Ovary (tissue), 7 donors: ENCODE measurements at regions not wholly inside any gene's neighbourhood (a gene's known extent, or its start where the extent isn't known, plus 50 kb on each side); places are given as distances from the start of the nearest gene placed in this dataset.

Experiments
- DNase-seq, 5 donors: peaks; one replicate each; pipeline ENCODE4 v3.0.0-alpha.2; 2019 to 2020
- H3K27ac ChIP-seq, 2 donors: fragments of 200-600 bp; one replicate each; pipeline versions ENCODE4 v1.5.1 to v1.8.0; 2019 to 2022
- H3K27me3 ChIP-seq: fragments of 200-600 bp; one replicate; pipeline ENCODE4 v1.8.0; 2022
- H3K36me3 ChIP-seq: fragments of 200-600 bp; sonication (generic); one replicate; pipeline ENCODE4 v1.5.1; 2019
- H3K4me1 ChIP-seq: one replicate; pipeline ENCODE4 v1.8.1; 2013; ENCODE audit warnings: mild to moderate bottlenecking, moderate library complexity; ENCODE audit not compliant: insufficient read depth
- H3K4me3 ChIP-seq: fragments of 200-600 bp; sonication (generic); one replicate; pipeline ENCODE4 v1.5.1; 2017
- H3K9me3 ChIP-seq, 2 donors: fragments of 200-600 bp in 1 of 2; sonication (generic) in 1 of 2; one replicate each; pipeline versions ENCODE4 v1.5.1 to v1.8.1; 2013 to 2019; ENCODE audit warnings: mild to moderate bottlenecking in 1 of 2, moderate library complexity in 1 of 2
- EP300 ChIP-seq: sonication (generic); formaldehyde crosslinking; IDR thresholded peaks from one replicate; pipeline ENCODE4 v1.6.1; 2017; ENCODE audit warnings: antibody characterized with exemption
- POLR2A ChIP-seq: fragments of 450-650 bp; IDR thresholded peaks from one replicate; pipeline ENCODE4 v1.6.1; 2017; ENCODE audit warnings: antibody characterized with exemption, mild to moderate bottlenecking, moderate library complexity
- WGBS, 3 donors: extraction: QIAGEN DNeasy Blood & Tissue Kit in 1 of 3; methylation state at CpG; one replicate each; pipeline versions ENCODE4 v1.1.5 to v1.1.7; 2013 to 2017; 5-methylcytosine and 5-hydroxymethylcytosine counted together
- intact Hi-C, 4 donors: fragments of 100-400 bp; cut with DNase I; formaldehyde crosslinking; loops; one replicate each; pipeline versions ENCODE4 v1.11.0 to v1.15.1; 2022 to 2023
- TF ChIP-seq, protein P1 (sequence below), 3 donors: fragments of 450-650 bp in 2 of 3; fragments of 200-600 bp in 1 of 3; IDR thresholded peaks; one replicate each; pipeline versions ENCODE4 v1.5.1 to v1.8.0; 2016 to 2022; ENCODE audit warnings: antibody characterized with exemption in 3 of 3, mild to moderate bottlenecking in 1 of 3
- donor health status: DM: no; HTN: no; CAD: no; lungs with moderate emphysema.
- donor health status: DM: no; HTN: no; CAD: no.
- donor health status: Bipolar disorder and iron deficiency.
- donor health status: DM: no; HTN: no; CAD: no.
- donor health status: DM: yes; HTN: yes; CAD: no.

DNA sequence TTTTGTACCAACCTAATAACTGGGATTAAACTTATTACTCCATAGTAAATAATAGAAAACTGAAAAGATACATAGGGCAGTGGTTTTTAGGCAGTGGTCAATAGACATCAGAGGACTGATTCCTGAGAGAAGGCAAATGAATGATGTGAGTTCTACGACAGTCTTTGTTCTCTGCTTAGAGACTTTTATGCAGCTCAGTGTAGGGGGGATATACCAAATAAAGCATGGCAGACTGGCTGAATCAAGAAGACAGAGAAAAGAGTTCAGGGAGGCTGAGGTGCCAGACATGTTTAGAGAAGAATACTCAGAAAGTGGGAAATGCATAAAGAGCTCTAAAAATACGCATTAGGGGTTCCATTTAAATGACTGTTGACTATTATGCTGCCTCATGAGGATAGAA, 320.8 kb upstream of the FAR2 start:
- H3K27ac ChIP-seq = no peak overlapping the region
- TF ChIP-seq POLR2A = no peak
- TF ChIP-seq, protein P1, sequence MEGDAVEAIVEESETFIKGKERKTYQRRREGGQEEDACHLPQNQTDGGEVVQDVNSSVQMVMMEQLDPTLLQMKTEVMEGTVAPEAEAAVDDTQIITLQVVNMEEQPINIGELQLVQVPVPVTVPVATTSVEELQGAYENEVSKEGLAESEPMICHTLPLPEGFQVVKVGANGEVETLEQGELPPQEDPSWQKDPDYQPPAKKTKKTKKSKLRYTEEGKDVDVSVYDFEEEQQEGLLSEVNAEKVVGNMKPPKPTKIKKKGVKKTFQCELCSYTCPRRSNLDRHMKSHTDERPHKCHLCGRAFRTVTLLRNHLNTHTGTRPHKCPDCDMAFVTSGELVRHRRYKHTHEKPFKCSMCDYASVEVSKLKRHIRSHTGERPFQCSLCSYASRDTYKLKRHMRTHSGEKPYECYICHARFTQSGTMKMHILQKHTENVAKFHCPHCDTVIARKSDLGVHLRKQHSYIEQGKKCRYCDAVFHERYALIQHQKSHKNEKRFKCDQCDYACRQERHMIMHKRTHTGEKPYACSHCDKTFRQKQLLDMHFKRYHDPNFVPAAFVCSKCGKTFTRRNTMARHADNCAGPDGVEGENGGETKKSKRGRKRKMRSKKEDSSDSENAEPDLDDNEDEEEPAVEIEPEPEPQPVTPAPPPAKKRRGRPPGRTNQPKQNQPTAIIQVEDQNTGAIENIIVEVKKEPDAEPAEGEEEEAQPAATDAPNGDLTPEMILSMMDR (IDR thresholded peaks at IDR 0.05) = no peak
- no peak for TF ChIP-seq EP300
- no peak overlapping the region for H3K4me3 ChIP-seq
- no peaks in the 10 kb centered on the region for H3K27me3 ChIP-seq
- H3K36me3 ChIP-seq = no peaks in the 10 kb centered on the region
- DNase-seq = no peak
- no peaks in the 10 kb centered on the region for H3K4me1 ChIP-seq
- no peaks in the 10 kb centered on the region for H3K9me3 ChIP-seq
- intact Hi-C loops = no loop called here
- 95 to 98% (median 95%) methylated on average over 2 of the region's 2 CpGs for WGBS, 3 donors

- Histone ChIP-seq H3K4me1 (no peaks in the 10 kb centered on the region), H3K27ac (no peak overlapping the region), H3K27me3 (no peaks in the 10 kb centered on the region), H3K36me3 (no peaks in the 10 kb centered on the region), H3K4me3 (no peak overlapping the region), H3K9me3 (no peaks in the 10 kb centered on the region)
- intact Hi-C loops = no loop called here
- 79 to 87% (median 84%) methylated on average over 11 of the region's 11 CpGs for WGBS, 3 donors
- TF ChIP-seq POLR2A = no peak
- TF ChIP-seq, protein P1 (IDR thresholded peaks at IDR 0.05) = no peak
- no peak for TF ChIP-seq EP300
- no peak for DNase-seq
Measured at GRCh38 chr12:28830491-28830890, 318.6 kb upstream of the FAR2 start.

GRCh38 chr12:28844718-28845117, 304.4 kb upstream of the FAR2 start:
- WGBS, 3 donors = 17 to 45% (median 36%) methylated on average over 2 of the region's 2 CpGs
- Histone ChIP-seq H3K27me3 (no peaks in the 10 kb centered on the region), H3K9me3 (no peaks in the 10 kb centered on the region), H3K36me3 (no peaks in the 10 kb centered on the region), H3K4me3 (no peak overlapping the region), H3K4me1 (no peaks in the 10 kb centered on the region), H3K27ac (no peak overlapping the region)
- intact Hi-C loops = no loop called here
- no peak for DNase-seq
- TF ChIP-seq, protein P1 (IDR thresholded peaks at IDR 0.05) = no peak
- TF ChIP-seq POLR2A (no peak), EP300 (no peak)

DNA sequence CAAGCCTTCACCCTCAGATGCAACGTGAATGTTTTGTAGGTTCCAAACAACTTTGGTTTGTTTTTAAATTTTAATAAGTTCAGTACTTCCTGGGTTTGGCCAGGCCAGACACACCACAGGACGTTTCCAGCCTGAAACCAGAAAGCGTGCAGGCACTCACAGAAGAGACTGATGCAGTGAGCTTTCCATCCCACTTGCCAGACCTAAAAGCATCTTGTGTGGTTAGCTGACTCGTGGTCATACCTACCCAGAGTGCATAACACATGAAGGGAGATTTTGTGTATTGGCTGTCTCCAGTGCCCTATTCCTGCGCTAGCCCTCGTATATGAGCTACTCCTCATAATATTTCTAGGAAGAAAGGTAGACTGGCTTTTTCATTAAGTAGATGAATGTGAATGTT, 297.3 kb upstream of the FAR2 start:
- no peaks in the 10 kb centered on the region for H3K36me3 ChIP-seq
- no peak overlapping the region for H3K27ac ChIP-seq
- no peak for TF ChIP-seq EP300
- TF ChIP-seq, protein P1 (IDR thresholded peaks at IDR 0.05) = no peak
- no peak for TF ChIP-seq POLR2A
- 82 to 90% (median 83%) methylated on average over 6 of the region's 6 CpGs for WGBS, 3 donors
- intact Hi-C loops = no loop called here
- no peak overlapping the region for H3K4me3 ChIP-seq
- H3K9me3 ChIP-seq = no peaks in the 10 kb centered on the region
- H3K4me1 ChIP-seq = no peaks in the 10 kb centered on the region
- H3K27me3 ChIP-seq = no peaks in the 10 kb centered on the region
- no peak for DNase-seq
